A673 (cell line): ENCODE measurements at regions not wholly inside any gene's neighbourhood (a gene's known extent, or its start where the extent isn't known, plus 50 kb on each side); places are given as distances from the start of the nearest gene placed in this dataset.

Experiments used
- CTCF ChIP-seq: fragments of 300-800, 200-600 bp; sonication (generic); conservative IDR thresholded peaks from 2 replicates; pipeline ENCODE4 v1.5.1; 2017; ENCODE audit warnings: low read depth, mild to moderate bottlenecking, antibody characterized with exemption, low read length, moderate library complexity, mixed read lengths
- EZH2 ChIP-seq: fragments of 200-600 bp; sonication (generic); IDR thresholded peaks from 2 replicates; pipeline ENCODE4 v1.6.1; 2017; ENCODE audit warnings: borderline replicate concordance, low read depth, mild to moderate bottlenecking, mixed read lengths, antibody characterized with exemption, low read length; ENCODE audit not compliant: poor library complexity, severe bottlenecking

GRCh38 chr5:110366716-110367115 is 359.8 kb downstream of the TMEM232 start:
- TF ChIP-seq CTCF, result no peak
- TF ChIP-seq EZH2, result no peak
